Cardiac fibroblast (primary cell): ENCODE measurements at regions not wholly inside any gene's neighbourhood (a gene's known extent, or its start where the extent isn't known, plus 50 kb on each side); places are given as distances from the start of the nearest gene placed in this dataset.

ENCODE experiments used
- DNase-seq, 2 donors: peaks; one replicate each; pipeline versions ENCODE4 v3.0.0 to v3.0.0-alpha.2; 2010; ENCODE audit warnings: low read depth in 2 of 2
- H3K4me3 ChIP-seq, 2 donors: replicated peaks in 1 of 2; 1 replicate in 1 of 2; 2 replicates in 1 of 2; pipeline ENCODE4 v1.5.1; 2011; ENCODE audit warnings: low read depth in 2 of 2, low read length in 2 of 2, mild to moderate bottlenecking in 2 of 2, moderate library complexity in 1 of 2
- CTCF ChIP-seq: IDR thresholded peaks from one replicate; pipeline ENCODE4 v1.5.1; 2011; ENCODE audit warnings: low read depth, mild to moderate bottlenecking, low read length, inconsistent platforms

- no peak for TF ChIP-seq CTCF
- H3K4me3 ChIP-seq = no peak overlapping the region
- DNase-seq = no peak
These were observed 1174.7 kb upstream of the MAP3K7 start for GRCh38 chr6:91761621-91762020.

- no peak for TF ChIP-seq CTCF
- DNase-seq = no peak
These were observed 1167.8 kb upstream of the MAP3K7 start for GRCh38 chr6:91754691-91755090.

GRCh38 chr6:91751526-91751925, 1164.7 kb upstream of the MAP3K7 start:
- no peak for DNase-seq
- no peak for TF ChIP-seq CTCF
- no peak overlapping the region for H3K4me3 ChIP-seq

More at GRCh38 chr6:91754691-91755090, 1167.8 kb upstream of the MAP3K7 start:
- no peak overlapping the region for H3K4me3 ChIP-seq

GRCh38 chr6:91744566-91744965, 1157.7 kb upstream of the MAP3K7 start:
- TF ChIP-seq CTCF = no peak
- no peak for DNase-seq
- H3K4me3 ChIP-seq = no peak overlapping the region

- TF ChIP-seq CTCF = no peak
These were observed 1156.9 kb upstream of the MAP3K7 start for GRCh38 chr6:91743756-91744155.

GRCh38 chr6:91731939-91732338, 1145.1 kb upstream of the MAP3K7 start:
- DNase-seq = no peak
- TF ChIP-seq CTCF = no peak
- H3K4me3 ChIP-seq = no peak overlapping the region

More at GRCh38 chr6:91743756-91744155, 1156.9 kb upstream of the MAP3K7 start:
- no peak overlapping the region for H3K4me3 ChIP-seq
- DNase-seq = no peak

- no peak for DNase-seq
These were observed 1143.8 kb upstream of the MAP3K7 start for GRCh38 chr6:91730710-91731109.

More at GRCh38 chr6:91730710-91731109, 1143.8 kb upstream of the MAP3K7 start:
- no peak overlapping the region for H3K4me3 ChIP-seq
- TF ChIP-seq CTCF = no peak
